ENCODE measurements at regions not wholly inside any gene's neighbourhood (a gene's known extent, or its start where the extent isn't known, plus 50 kb on each side); places are given as distances from the start of the nearest gene placed in this dataset.
"Not testable (repeated sequence)": the region's sequence is repeated elsewhere in the genome, so short reads cannot be mapped to it uniquely, and the experiment has no call there.

DNA sequence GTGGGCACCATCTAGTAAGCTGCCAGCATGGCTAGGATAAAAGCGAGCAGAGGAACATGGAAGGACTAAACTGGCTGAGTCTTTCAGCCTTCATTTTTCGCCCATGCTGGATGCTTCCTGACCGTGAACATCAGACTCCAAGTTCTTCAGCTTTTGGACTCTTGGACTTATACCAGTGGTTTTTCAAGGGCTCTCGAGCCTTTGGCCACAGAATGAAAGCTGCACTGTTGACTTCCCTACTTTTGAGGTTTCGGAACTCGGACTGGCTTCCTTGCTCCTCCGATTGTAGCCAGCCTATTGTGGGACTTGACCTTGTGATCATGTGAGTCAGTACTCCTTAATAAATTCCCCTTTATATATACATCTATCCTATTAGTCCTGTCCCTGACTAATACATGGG is 785.1 kb upstream of the SLITRK6 start:
- no peak for DNase-seq

DNA sequence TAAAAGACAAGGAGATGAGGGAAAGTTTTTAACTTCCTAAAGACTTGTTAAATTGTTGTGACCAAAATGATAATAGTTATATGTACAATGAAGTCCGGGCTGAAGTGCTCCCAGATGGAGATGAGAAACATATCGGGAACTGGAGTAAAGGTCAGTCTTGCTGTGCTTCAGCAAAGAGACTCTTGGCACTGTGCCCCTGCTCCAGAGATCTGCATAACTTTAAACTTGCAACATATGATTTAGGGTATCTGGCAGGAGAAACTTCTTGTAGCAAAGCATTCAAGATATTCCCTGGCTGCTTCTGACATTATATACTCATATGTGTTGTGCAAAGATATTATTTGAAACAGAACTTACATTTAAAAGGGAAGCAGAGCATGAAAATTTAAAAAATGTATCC is 786.6 kb upstream of the SLITRK6 start:
- no peak for DNase-seq

GRCh38 chr13:86591862-86592261 is 792.6 kb upstream of the SLITRK6 start:
- DNase-seq: no peak

DNA sequence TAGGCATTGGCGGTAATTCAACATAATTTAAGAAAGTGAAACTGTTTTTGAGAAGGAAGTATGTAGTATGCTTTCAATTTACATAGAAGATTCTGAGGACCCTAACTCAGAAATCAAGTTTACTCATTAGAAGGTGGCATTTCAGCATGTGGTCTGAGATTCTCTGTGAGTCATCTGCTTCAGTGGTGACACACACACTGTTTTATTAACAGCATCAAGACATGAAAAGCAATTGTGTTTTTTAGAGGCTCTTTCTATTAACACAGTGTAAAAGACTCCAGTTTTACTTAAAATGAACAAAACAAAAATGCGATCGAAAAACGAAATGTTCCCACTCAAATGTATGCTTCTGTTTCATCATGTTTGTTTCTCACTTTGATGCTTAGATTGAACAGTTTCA is 802.1 kb upstream of the SLITRK6 start:
- DNase-seq: no peak

DNA sequence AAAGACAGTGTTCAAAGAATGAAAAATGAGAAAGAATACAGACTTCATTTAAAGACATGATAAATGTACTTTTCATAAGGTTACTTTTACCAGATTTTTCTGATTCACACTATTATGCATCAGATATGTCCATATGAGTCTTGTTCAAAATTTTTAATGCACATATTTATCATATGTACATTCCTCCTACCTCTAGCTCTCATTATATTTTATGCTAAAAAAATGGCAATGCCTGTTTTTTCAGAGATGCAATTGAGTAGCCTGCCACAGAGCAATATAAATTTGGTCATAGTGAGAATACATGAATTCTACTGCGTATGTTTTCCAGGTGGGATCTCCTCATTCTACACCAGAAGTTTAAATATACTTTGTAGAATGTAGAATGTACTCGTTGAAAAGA is 807.0 kb upstream of the SLITRK6 start:
- DNase-seq: no peak

DNA sequence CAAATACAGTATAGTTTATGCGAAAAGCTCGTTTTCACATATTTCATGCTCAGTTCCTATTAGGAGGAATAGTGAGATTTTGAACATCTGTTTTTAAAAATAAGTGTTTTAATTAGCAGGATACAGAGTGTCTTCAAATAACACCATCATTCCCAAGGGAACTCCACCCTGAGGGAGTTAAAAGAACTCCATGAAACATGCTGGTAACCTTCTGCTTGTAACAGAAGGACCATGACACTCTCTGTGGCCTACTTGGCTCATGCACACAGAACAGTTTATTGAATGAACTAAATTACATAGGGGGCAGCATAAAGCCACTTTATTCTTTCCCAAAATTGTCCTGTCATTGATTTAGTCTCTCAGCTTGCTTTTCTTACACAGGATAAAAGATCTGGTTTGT is 809.5 kb upstream of the SLITRK6 start:
- no peak for DNase-seq

DNA sequence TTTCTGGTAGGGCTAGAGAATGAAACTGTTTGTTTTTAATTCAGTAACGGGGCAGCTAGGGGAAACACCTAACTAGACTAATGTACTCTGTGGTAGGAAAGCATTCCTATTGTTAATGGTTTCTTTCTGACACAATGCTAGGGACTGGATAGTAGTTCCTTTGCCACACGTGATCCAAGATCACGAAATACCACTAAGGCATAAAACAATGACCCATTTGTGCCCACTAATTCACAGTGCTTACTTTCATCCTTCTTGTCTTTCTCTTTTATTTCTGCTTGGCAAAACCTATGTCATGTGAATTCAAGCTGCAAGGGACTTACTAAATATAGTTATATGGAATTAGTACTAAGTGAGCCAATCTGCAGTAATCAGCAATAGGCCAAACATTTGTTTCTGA is 834.1 kb upstream of the SLITRK6 start:
- no peak for DNase-seq

DNA sequence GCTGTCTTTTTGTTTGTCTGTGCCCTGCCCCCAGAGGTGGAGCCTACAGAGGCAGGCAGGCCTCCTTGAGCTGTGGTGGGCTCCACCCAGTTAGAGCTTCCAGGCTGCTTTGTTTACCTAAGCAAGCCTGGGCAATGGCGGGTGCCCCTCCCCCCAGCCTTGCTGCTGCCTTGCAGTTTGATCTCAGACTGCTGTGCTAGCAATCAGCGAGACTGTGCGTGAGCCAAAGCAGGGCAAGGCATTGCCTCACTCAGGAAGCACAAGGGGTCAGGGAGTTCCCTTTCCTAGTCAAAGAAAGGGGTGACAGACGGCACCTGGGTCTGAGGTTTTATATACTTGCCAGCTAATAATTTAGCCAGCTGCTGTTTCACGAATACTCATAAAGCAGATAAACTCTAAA is 852.0 kb upstream of the SLITRK6 start:
- not testable (repeated sequence) for DNase-seq

DNA sequence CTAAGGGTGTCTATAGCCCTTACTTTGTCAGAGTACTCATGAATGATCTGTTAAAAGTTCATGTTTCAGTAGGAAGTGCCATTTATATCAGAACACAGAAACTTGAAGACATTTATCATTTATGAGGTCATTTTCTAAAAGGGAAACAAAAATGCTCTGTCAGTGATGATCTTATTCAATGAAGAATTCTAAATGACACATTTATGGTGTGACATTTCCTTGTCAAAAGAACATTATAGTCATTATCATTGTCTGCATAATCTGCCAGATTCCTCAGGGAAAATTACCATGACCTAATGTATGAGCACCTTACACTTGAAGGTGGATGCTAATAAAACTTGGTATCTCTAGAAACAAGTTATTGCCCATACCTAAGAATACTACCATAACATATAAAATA is 853.8 kb upstream of the SLITRK6 start:
- no peak for DNase-seq

GRCh38 chr13:86655561-86655960 is 856.3 kb upstream of the SLITRK6 start:
- no peak for DNase-seq

DNA sequence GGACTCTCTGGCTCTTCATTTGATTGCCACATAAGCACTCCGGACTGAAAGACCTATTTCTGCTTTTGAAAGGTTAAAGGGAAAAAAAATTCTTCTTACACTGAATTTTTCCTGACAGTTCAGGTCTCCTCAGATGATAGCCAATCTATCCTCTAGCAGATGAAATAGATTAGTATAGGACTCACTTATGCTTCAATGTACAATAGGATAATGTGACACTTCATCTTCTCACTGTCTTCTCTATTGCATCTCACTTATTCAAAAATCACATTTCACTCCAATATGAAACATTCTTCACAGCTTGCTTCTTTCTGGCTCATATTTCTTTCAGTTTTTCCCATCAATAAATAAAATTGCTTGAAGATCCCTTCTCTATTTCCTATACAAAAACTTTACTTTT is 860.9 kb upstream of the SLITRK6 start:
- DNase-seq: no peak

DNA sequence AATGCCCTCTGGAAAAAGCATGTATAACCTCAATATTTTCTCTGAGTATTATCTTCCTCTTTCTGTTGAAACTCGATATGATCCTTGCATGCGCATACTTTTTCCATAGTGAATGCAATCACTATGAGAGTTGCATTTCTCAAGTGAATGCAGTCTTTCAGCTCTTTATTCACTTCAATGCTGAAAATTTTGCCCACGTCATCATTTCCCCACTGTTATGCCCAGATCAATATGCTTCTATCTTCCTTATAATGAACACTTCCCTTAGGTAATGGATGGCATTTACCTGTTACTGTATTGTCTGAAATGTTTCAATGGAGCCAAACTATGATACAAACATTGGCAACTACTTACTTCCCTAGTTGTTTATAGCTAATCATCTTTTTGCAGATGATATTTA is 866.6 kb upstream of the SLITRK6 start:
- DNase-seq: no peak

GRCh38 chr13:86673931-86674431 is 874.8 kb upstream of the SLITRK6 start:
- no peak for DNase-seq

- no peak for DNase-seq
Observed at GRCh38 chr13:86681223-86681622, 882.0 kb upstream of the SLITRK6 start.

DNA sequence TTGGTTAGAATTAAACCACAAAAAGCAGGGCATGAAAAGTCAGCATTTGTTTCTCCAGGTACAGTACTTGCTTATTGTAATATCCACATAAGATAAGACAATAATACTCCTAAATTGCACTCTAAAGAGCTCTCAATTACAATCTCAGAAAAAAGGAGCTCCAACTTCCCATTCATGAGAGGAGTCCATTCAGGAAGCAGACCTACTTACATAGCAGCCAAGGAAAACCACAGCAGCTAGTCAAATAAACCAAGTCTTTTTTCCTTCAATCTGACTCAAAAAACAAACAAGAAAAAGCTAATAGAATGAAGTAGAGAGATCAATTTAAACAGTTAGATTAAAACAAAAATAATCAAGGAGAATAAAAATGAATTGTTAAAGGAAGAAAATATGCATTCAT is 885.2 kb upstream of the SLITRK6 start:
- no peak for DNase-seq

GRCh38 chr13:86689911-86690310 is 890.7 kb upstream of the SLITRK6 start:
- no peak for DNase-seq

- no peak for DNase-seq
Observed at GRCh38 chr13:86692291-86692690, 893.1 kb upstream of the SLITRK6 start.

DNA sequence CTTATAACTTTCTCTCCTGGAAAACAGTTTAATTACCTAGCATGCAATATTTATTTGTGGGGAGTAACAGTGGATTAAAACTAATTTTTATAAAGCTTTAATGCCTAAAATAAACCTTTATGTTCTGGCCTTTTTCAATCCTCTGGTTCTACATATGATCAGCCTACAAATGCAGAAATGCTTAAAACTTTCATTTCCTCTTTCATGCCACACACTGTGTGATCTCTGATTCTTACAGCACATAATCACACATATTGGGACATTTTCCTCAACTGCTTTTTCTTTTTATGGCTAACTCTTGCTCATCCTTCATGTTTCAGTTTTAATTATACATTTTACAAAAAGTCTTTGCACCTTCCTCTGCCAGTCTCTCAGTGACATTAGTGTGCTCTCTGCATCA is 910.8 kb upstream of the SLITRK6 start:
- no peak for DNase-seq

DNA sequence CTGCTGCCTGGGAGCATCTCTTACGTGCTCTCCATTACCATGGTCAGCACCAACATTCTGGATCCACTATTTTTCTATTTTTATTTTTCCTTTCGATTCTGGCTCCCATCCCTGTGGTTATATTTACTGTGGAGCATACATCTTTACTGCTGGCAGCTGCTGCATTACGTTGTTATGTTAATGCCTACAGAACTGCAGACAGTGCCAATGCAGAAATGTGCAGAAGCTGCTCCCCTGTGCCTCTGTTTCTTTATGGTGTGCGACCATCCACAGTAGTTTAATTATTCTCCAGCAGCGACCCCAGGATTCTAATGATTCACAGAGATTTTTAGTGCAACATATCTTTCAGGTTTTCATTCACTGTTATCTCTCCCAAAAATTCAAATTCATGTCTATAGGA is 911.7 kb upstream of the SLITRK6 start:
- DNase-seq: no peak

GRCh38 chr13:86714495-86714894 is 915.3 kb upstream of the SLITRK6 start:
- DNase-seq: no peak

DNA sequence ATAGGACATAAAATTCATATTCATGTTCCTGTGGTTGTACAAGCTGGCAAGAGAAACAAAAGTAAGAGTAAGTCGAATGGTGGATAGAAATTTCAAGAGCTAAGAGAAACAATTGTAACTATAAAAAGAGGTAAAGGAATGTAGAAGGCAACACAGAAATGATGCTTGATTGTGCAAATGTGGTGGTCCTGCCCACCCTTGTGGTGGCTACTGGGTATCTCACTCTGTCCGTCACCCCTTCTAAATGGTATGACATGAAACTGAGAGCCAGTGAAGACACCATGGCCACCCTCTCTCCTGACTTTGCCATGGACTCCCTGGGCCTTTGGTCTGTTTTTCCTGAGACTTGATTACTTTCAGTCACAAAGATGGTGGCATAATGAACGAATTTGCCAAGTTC is 925.9 kb upstream of the SLITRK6 start:
- no peak for DNase-seq

- DNase-seq: no peak
Observed at GRCh38 chr13:86729206-86729605, 930.0 kb upstream of the SLITRK6 start.

DNA sequence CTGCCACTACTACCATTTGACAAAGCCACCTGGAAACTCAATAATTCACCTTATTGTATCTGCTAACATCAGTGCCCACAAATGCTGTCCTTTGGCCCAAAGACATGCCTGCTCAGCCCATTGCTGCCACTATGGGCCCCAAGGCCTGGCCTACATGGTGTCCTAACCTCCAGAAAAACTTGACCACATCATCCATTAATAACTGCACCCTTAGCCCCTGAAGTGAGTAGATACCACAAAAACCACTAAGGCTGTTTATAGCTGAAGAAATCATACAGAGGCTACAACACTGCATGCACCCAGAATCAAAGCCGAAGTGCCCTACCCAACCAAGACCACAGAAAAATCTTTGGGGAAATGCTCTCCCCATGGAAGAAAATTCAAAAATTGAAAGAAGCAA is 932.8 kb upstream of the SLITRK6 start:
- no peak for DNase-seq

DNA sequence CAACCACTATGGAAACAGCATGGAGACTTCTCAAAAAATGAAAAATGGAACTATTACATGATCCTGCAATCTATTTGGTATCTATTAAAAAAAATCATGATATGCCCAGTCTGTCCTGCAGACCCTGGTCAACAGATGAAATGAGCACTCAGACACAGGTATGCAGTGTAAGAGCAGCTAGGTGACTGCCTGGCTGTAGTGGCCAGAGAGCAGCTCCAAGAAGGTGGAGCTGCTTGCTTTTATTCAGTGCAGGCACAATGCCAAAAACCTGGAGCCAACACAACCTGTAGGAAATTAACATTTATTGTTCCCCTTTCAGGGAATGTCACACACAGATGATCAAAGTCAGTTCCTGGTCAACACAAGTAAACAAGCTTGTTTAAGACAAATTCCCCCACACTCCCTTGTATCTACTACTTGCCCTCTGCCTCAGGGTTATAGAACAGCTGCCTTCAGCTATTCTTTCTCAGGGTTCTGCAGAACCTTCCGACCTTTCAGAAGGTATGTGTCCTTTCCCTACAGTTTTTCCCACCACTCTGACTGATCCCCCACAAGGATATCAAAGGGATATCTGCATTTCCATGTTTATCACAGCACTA is 933.7 kb upstream of the SLITRK5 start:
- no peak for DNase-seq

GRCh38 chr13:86741762-86742285 is 929.3 kb upstream of the SLITRK5 start:
- no peak for DNase-seq

All from NCI-H524 treated with DMSO at 0.1 percent for 48 hours (cell line).